ENCODE measurements at regions not wholly inside any gene's neighbourhood (a gene's known extent, or its start where the extent isn't known, plus 50 kb on each side); places are given as distances from the start of the nearest gene placed in this dataset.

DNA sequence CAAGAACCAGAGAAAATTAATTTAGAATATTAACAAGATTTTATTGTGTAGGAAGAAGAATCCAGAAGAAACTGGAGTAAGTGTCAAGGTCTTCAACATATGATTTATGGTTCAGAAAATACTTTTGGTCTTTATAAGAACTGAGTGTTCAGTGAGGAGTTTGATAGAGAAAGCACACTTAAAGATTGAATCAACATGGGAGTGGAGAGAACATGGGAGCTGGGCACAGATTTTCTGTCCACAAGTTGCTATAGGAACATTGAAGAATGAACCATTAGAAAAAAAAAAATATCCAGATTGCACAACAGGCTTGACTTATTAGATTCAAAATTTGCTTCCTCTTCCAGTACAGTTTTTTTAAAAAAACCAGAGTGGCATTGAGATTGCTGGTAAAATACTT is 601.2 kb upstream of the GNPDA2 start:
- no peak overlapping the region for H3K4me3 ChIP-seq
- FAIRE-seq (no peak), DNase-seq (no peak), ATAC-seq (no peak)
- H3K27me3 ChIP-seq, result no peaks in the 10 kb centered on the region
- TF ChIP-seq CTCF (IDR thresholded peaks at IDR 0.05), result no peak
- H3K9me3 ChIP-seq, result no peaks in the 10 kb centered on the region
- no peaks in the 10 kb centered on the region for H3K36me3 ChIP-seq
- intact Hi-C loops (cut with DNase I), result no loop called here
- H3K4me1 ChIP-seq, result no peaks in the 10 kb centered on the region
- H3K27ac ChIP-seq, result no peak overlapping the region

DNA sequence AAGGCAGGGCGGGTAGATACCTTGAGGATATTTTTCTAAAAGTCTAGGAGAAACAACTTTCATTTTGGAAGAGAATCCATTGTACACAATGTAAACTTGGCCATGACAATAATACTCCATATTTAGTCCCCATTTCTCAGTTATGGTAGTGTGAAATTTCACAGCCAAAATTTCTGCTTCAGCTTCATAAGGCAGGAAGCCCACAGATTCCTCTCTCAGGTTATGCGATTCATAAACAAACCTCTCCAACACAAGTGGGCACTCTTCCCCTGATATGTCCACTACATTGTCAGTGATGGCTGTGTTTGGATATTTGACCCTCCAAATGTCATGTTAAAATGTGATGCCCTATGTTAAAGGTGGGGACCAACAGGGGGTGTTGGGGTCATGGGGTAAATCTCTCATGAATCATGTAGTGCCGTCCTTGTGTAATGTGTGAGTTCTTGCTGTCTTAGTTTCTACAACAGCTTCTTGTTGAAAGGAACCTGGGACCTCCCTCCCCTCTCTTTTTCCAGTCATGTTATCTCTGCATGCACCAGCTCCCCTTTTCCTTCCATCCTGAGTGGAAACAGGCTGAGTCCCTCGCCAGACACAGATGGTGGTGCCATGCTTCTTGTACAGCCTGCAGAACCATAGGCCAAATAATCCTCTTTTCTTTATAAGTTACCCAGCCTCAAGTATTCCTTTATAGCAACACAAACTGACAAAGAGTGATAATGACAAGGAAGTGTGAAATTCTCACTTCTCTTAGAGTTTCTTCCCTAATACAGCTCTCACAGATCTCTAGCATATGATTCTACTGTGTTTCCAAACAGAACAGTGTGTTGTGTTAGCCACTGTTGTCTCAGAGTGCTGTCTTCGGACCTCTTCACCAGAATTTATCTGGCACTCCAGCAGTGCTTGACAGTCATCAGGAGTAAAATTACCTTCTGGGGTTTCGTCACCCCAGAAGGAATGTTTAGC is 598.4 kb upstream of the GNPDA2 start:
- 46 to 53% methylated on average over 6 of the region's 6 CpGs for WGBS, 2 donors
- H3K4me1 ChIP-seq, result no peaks in the 10 kb centered on the region
- DNase-seq, result no peak
- H3K4me3 ChIP-seq, result no peak overlapping the region
- no peak for ATAC-seq
- H3K9me3 ChIP-seq, result no peaks in the 10 kb centered on the region
- intact Hi-C loops (cut with DNase I), result no loop called here
- no peaks in the 10 kb centered on the region for H3K36me3 ChIP-seq
- H3K27me3 ChIP-seq, result no peaks in the 10 kb centered on the region
- FAIRE-seq, result no peak
- no peak for TF ChIP-seq CTCF (IDR thresholded peaks at IDR 0.05)
- no peak overlapping the region for H3K27ac ChIP-seq

DNA sequence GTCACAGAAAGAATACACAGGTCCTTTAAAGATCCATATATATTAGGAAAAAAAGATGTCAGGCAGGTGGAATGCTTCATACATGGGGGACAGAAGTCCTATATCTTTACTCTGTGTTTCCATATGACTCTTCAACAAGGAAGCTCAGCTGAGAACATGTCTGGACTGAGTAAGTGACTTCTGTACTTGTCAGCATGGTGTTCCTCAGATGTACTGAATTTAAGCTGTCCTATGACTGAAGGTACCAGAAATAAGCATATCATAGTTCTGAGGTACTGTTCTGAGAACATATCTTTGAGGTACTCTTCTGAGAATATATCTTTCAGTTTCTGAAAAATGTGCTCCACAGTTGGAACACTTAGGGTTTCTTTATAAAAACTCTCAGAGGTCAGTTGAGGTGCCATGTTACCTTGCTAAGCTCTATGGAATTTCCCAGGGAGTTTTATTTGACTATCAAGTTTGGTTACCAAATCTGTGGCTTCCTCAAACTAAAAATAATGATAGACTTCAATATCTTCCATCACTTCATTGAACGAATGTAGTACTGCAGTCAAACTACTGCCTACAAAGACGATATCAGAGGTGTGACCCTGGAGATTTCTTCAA is 597.2 kb upstream of the GNPDA2 start:
- intact Hi-C loops (cut with DNase I), result no loop called here
- H3K9me3 ChIP-seq, result no peaks in the 10 kb centered on the region
- H3K4me3 ChIP-seq, result no peak overlapping the region
- no peak overlapping the region for H3K27ac ChIP-seq
- H3K27me3 ChIP-seq, result no peaks in the 10 kb centered on the region
- no peaks in the 10 kb centered on the region for H3K36me3 ChIP-seq
- ATAC-seq, result no peak
- no peaks in the 10 kb centered on the region for H3K4me1 ChIP-seq
- 38 to 46% methylated on average over 2 of the region's 2 CpGs for WGBS, 2 donors
- DNase-seq, result no peak
- TF ChIP-seq CTCF (IDR thresholded peaks at IDR 0.05), result no peak
- no peak for FAIRE-seq

DNA sequence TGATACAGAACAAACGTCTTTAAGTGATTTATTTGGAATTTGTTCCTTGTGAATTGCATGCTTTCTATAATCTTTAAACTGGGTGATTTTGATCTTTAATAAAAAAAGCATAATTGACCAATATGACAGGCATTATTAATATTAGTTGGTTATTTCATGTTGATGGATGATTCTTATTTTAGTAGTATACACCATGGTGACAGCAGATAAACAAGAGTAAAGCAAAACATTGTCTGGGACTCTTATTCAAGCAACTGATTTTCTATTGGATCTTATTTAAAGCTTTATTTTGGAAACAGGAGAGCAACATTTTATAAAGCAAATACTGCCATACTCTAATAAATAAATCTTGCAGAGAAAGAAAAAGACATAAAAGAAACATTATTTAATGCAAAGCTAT is 591.4 kb upstream of the GNPDA2 start:
- Histone ChIP-seq H3K27ac (no peak overlapping the region), H3K27me3 (no peaks in the 10 kb centered on the region), H3K4me1 (no peaks in the 10 kb centered on the region), H3K36me3 (no peaks in the 10 kb centered on the region), H3K4me3 (no peak overlapping the region), H3K9me3 (no peaks in the 10 kb centered on the region)
- intact Hi-C loops (cut with DNase I), result no loop called here
- WGBS, 2 donors, result 33 to 51% methylated on average over 1 of the region's 1 CpG
- TF ChIP-seq CTCF (IDR thresholded peaks at IDR 0.05), result no peak
- FAIRE-seq (no peak), ATAC-seq (no peak), DNase-seq (no peak)

DNA sequence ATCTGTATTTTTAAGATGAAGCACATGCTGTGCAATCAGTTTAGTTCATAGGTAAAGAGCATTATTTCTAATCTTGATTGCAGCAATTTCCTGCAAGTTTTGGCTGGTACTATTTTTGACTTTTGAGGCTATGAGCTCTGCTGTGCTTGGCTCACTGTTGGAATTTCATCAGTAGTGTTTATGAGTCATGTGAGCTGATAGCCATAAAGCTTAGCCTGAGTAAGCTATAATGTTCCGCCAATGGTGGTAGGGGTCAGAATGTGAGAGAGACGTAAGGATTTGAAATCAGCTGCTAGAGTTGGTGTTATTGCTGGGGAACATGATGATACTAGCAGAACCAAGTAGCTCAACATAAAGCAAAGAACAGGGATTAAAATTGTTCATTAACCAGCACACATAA is 590.9 kb upstream of the GNPDA2 start:
- ATAC-seq, result no peak
- no peak for TF ChIP-seq CTCF (IDR thresholded peaks at IDR 0.05)
- H3K27ac ChIP-seq, result no peak overlapping the region
- 66 to 71% methylated on average over 2 of the region's 2 CpGs for WGBS, 2 donors
- H3K27me3 ChIP-seq, result no peaks in the 10 kb centered on the region
- DNase-seq, result no peak
- FAIRE-seq, result no peak
- H3K4me3 ChIP-seq, result no peak overlapping the region
- intact Hi-C loops (cut with DNase I), result no loop called here
- H3K36me3 ChIP-seq, result no peaks in the 10 kb centered on the region
- H3K4me1 ChIP-seq, result no peaks in the 10 kb centered on the region
- no peaks in the 10 kb centered on the region for H3K9me3 ChIP-seq

Measured in pancreas (tissue), 10 donors.